Suprapubic skin (tissue), 4 donors: ENCODE measurements at regions not wholly inside any gene's neighbourhood (a gene's known extent, or its start where the extent isn't known, plus 50 kb on each side); places are given as distances from the start of the nearest gene placed in this dataset.

ENCODE experiments used
- DNase-seq, 2 donors: peaks; one replicate each; pipeline ENCODE4 v3.0.0-alpha.2; 2019; ENCODE audit warnings: low spot score in 2 of 2
- H3K27ac ChIP-seq: fragments of 200-600 bp; sonication (generic); one replicate; pipeline ENCODE4 v1.5.1; 2019
- H3K27me3 ChIP-seq: fragments of 200-600 bp; sonication (generic); one replicate; pipeline ENCODE4 v1.5.1; 2019
- H3K36me3 ChIP-seq: fragments of 200-600 bp; sonication (generic); one replicate; pipeline ENCODE4 v1.5.1; 2019
- H3K4me1 ChIP-seq: fragments of 200-600 bp; sonication (generic); one replicate; pipeline ENCODE4 v1.5.1; 2019
- H3K4me3 ChIP-seq: fragments of 200-600 bp; sonication (generic); one replicate; pipeline ENCODE4 v1.5.1; 2019; ENCODE audit warnings: mild to moderate bottlenecking
- H3K9me3 ChIP-seq: fragments of 200-600 bp; sonication (generic); one replicate; pipeline ENCODE4 v1.5.1; 2019
- EP300 ChIP-seq: sonication (generic); formaldehyde crosslinking; IDR thresholded peaks from one replicate; pipeline ENCODE4 v1.6.1; 2017; ENCODE audit warnings: antibody characterized with exemption
- POLR2A ChIP-seq, 2 donors: fragments of 450-650 bp; IDR thresholded peaks; one replicate each; pipeline ENCODE4 v1.6.1; 2017; ENCODE audit warnings: antibody characterized with exemption in 2 of 2, mild to moderate bottlenecking in 2 of 2, moderate library complexity in 2 of 2
- POLR2AphosphoS5 ChIP-seq, 3 donors: sonication (generic); formaldehyde crosslinking; IDR thresholded peaks; one replicate each; pipeline ENCODE4 v1.6.1; 2017; ENCODE audit warnings: antibody characterized with exemption in 3 of 3
- WGBS: methylation state at CpG from one replicate; pipeline ENCODE4 v1.1.5; 2018; 5-methylcytosine and 5-hydroxymethylcytosine counted together
- TF ChIP-seq, protein P1 (sequence below), 2 donors: fragments of 200-600 bp in 1 of 2; fragments of 450-650 bp in 1 of 2; sonication (generic) in 1 of 2; IDR thresholded peaks; one replicate each; pipeline ENCODE4 v1.5.1; 2016 to 2019; ENCODE audit warnings: antibody characterized with exemption in 2 of 2, mild to moderate bottlenecking in 1 of 2, moderate library complexity in 1 of 2

DNA sequence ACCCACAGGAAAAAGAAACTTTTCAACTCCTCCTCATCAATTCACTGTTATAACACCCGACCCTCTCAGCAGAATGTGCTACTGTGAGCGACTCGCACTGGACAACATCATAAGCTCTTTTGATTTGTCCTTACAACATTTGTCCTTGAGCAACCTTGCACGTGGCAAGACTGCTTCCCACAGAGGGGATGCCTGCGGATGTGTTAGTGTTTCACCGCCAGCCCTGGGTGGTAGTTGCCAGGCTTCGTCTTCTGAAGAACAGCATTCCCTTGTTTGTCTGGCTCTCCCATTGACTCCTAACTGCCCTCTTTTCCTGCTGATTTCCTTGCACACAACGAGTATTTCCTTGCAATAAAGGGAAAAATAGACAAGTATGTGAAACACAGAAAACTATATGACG lies 111.4 kb upstream of the SLC7A1 start:
- 84% methylated on average over 9 of the region's 9 CpGs for WGBS
- no peaks in the 10 kb centered on the region for H3K27me3 ChIP-seq
- no peak overlapping the region for H3K4me3 ChIP-seq
- H3K4me1 ChIP-seq = peaks cover 11% of the 10 kb centered on the region
- no peak for TF ChIP-seq POLR2A (IDR thresholded peaks at IDR 0.05)
- TF ChIP-seq, protein P1, sequence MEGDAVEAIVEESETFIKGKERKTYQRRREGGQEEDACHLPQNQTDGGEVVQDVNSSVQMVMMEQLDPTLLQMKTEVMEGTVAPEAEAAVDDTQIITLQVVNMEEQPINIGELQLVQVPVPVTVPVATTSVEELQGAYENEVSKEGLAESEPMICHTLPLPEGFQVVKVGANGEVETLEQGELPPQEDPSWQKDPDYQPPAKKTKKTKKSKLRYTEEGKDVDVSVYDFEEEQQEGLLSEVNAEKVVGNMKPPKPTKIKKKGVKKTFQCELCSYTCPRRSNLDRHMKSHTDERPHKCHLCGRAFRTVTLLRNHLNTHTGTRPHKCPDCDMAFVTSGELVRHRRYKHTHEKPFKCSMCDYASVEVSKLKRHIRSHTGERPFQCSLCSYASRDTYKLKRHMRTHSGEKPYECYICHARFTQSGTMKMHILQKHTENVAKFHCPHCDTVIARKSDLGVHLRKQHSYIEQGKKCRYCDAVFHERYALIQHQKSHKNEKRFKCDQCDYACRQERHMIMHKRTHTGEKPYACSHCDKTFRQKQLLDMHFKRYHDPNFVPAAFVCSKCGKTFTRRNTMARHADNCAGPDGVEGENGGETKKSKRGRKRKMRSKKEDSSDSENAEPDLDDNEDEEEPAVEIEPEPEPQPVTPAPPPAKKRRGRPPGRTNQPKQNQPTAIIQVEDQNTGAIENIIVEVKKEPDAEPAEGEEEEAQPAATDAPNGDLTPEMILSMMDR (IDR thresholded peaks at IDR 0.05) = no peak
- TF ChIP-seq POLR2AphosphoS5 (IDR thresholded peaks at IDR 0.05) = no peak
- no peak for TF ChIP-seq EP300
- no peak for DNase-seq
- no peaks in the 10 kb centered on the region for H3K9me3 ChIP-seq
- H3K27ac ChIP-seq = no peak overlapping the region
- no peaks in the 10 kb centered on the region for H3K36me3 ChIP-seq

- Histone ChIP-seq H3K27me3 (no peaks in the 10 kb centered on the region), H3K4me1 (peaks cover 11% of the 10 kb centered on the region), H3K36me3 (no peaks in the 10 kb centered on the region), H3K27ac (no peak overlapping the region), H3K4me3 (no peak overlapping the region), H3K9me3 (no peaks in the 10 kb centered on the region)
- WGBS = 42% methylated on average over 3 of the region's 3 CpGs
- no peak for DNase-seq
- TF ChIP-seq, protein P1 (IDR thresholded peaks at IDR 0.05) = no peak
- no peak for TF ChIP-seq POLR2AphosphoS5 (IDR thresholded peaks at IDR 0.05)
- no peak for TF ChIP-seq POLR2A (IDR thresholded peaks at IDR 0.05)
- no peak for TF ChIP-seq EP300
Observed at GRCh38 chr13:29704648-29705047, 109.2 kb upstream of the SLC7A1 start.

DNA sequence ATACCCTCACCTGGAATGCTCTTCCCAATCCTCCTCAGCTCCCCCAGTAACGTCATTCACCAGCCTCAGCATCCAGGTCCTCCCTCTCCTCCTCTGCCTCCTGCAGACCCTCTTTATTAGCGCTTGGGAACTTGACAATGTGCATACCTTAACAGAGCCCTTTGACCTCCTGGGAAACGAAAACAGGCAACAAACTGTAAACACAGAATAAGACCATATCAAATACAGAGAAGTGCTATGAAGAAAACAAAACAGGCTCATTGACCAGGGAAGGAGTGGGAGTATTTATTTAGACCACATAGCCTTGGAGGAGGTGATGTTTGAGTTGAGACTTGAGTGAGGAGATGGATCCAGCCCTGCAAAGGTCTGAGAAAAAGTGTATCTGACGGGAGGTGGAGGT lies 107.9 kb upstream of the SLC7A1 start:
- WGBS = 81% methylated on average over 4 of the region's 4 CpGs
- H3K27ac ChIP-seq = no peak overlapping the region

GRCh38 chr13:29702912-29703351 lies 107.4 kb upstream of the SLC7A1 start:
- TF ChIP-seq, protein P1 (IDR thresholded peaks at IDR 0.05) = no peak
- TF ChIP-seq POLR2AphosphoS5 (IDR thresholded peaks at IDR 0.05) = peak in 1 of 3 donors; percentile 68
- no peaks in the 10 kb centered on the region for H3K27me3 ChIP-seq
- H3K36me3 ChIP-seq = no peaks in the 10 kb centered on the region
- peak in 1 of 2 donors; percentile 66 for DNase-seq
- H3K4me3 ChIP-seq = no peak overlapping the region
- WGBS = 33% methylated on average over 12 of the region's 13 CpGs
- H3K9me3 ChIP-seq = no peaks in the 10 kb centered on the region
- H3K27ac ChIP-seq = no peak overlapping the region
- H3K4me1 ChIP-seq = peaks cover 11% of the 10 kb centered on the region

More for the DNA sequence above, 107.9 kb upstream of the SLC7A1 start:
- DNase-seq = no peak
- Histone ChIP-seq H3K9me3 (no peaks in the 10 kb centered on the region), H3K4me3 (no peak overlapping the region), H3K4me1 (peaks cover 11% of the 10 kb centered on the region), H3K36me3 (no peaks in the 10 kb centered on the region), H3K27me3 (no peaks in the 10 kb centered on the region)
- no peak for TF ChIP-seq POLR2AphosphoS5 (IDR thresholded peaks at IDR 0.05)

DNA sequence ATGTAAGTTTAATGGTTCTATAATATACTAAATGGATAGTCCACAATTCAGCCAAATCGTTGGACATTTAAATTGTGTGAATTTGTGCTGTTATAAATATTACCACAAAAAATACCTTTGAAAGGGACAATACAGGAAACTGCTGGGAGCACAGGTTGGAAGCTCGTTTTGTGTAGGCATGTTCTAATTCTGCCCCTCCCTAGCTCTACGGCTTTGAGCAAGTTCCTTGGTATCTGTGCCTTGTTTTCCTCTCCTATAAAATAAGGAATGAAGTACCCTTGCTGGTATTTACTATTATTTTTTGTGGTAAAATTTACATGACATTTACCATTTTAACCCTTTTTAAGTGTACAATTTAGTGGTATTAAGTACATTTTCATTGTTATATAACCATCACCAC lies 102.6 kb upstream of the SLC7A1 start:
- no peak for DNase-seq
- no peaks in the 10 kb centered on the region for H3K27me3 ChIP-seq
- no peak overlapping the region for H3K4me3 ChIP-seq
- peaks cover 15% of the 10 kb centered on the region for H3K4me1 ChIP-seq
- TF ChIP-seq POLR2AphosphoS5 (IDR thresholded peaks at IDR 0.05) (no peak), EP300 (no peak), POLR2A (IDR thresholded peaks at IDR 0.05) (no peak)
- TF ChIP-seq, protein P1 (IDR thresholded peaks at IDR 0.05) = no peak
- no peak overlapping the region for H3K27ac ChIP-seq
- H3K9me3 ChIP-seq = no peaks in the 10 kb centered on the region
- 55% methylated on average over 3 of the region's 3 CpGs for WGBS
- H3K36me3 ChIP-seq = no peaks in the 10 kb centered on the region

DNA sequence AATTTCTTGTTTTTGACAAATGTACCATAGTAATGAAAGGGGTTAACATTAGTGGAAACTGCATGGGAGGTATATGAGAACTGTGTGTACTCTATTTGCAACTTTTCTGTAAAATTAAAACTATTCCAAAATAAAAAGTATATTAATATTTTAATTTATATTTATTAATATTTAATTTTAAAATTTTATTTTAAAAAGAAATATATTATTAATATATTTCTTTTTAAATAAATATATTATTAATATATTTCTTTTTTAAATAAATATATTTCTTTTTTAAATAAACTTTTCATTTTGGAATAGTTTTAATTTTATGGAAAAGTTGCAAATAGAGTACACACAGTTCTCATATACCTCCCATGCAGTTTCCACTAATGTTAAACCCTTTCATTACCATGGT lies 101.1 kb upstream of the SLC7A1 start:
- H3K9me3 ChIP-seq = no peaks in the 10 kb centered on the region
- no peaks in the 10 kb centered on the region for H3K27me3 ChIP-seq
- no peaks in the 10 kb centered on the region for H3K36me3 ChIP-seq
- TF ChIP-seq EP300 (no peak), POLR2A (IDR thresholded peaks at IDR 0.05) (no peak), POLR2AphosphoS5 (IDR thresholded peaks at IDR 0.05) (no peak)
- TF ChIP-seq, protein P1 (IDR thresholded peaks at IDR 0.05) = no peak
- DNase-seq = no peak
- H3K4me3 ChIP-seq = no peak overlapping the region
- peaks cover 10% of the 10 kb centered on the region for H3K4me1 ChIP-seq
- no peak overlapping the region for H3K27ac ChIP-seq
